Nephron progenitor cell (in vitro differentiated cells): ENCODE measurements at regions not wholly inside any gene's neighbourhood (a gene's known extent, or its start where the extent isn't known, plus 50 kb on each side); places are given as distances from the start of the nearest gene placed in this dataset.
A peak's percentile ranks its signal among the peaks of the same experiment; 100 is the strongest.
"Not testable (repeated sequence)": the region's sequence is repeated elsewhere in the genome, so short reads cannot be mapped to it uniquely, and the experiment has no call there.

Experiments
- DNase-seq: peaks from one replicate; pipeline ENCODE4 v3.0.0; 2021
- H3K27ac Mint-ChIP-seq: 2 replicates; pipeline ENCODE4 v1.8.0; 2021; ENCODE audit warnings: mild to moderate bottlenecking, moderate library complexity, mixed read lengths
- H3K27me3 Mint-ChIP-seq: 2 replicates; pipeline ENCODE4 v1.8.0; 2021; ENCODE audit warnings: mild to moderate bottlenecking, low read depth, mixed read lengths; ENCODE audit not compliant: poor library complexity
- H3K36me3 Mint-ChIP-seq: 2 replicates; pipeline ENCODE4 v1.8.0; 2021; ENCODE audit warnings: low read depth, mixed read lengths
- H3K4me1 Mint-ChIP-seq: 2 replicates; pipeline ENCODE4 v1.8.0; 2021; ENCODE audit warnings: mixed read lengths
- H3K4me3 Mint-ChIP-seq: 2 replicates; pipeline ENCODE4 v1.8.0; 2021; ENCODE audit warnings: mild to moderate bottlenecking, moderate library complexity, mixed read lengths
- H3K9me3 Mint-ChIP-seq: 2 replicates; pipeline ENCODE4 v1.8.0; 2021; ENCODE audit warnings: mild to moderate bottlenecking, moderate library complexity, mixed read lengths
- TF ChIP-seq, protein P1 (sequence below): fragments of 200-600 bp; sonication (generic); IDR thresholded peaks from 2 replicates; pipeline ENCODE4 v1.5.0; 2021; ENCODE audit warnings: antibody characterized with exemption

DNA sequence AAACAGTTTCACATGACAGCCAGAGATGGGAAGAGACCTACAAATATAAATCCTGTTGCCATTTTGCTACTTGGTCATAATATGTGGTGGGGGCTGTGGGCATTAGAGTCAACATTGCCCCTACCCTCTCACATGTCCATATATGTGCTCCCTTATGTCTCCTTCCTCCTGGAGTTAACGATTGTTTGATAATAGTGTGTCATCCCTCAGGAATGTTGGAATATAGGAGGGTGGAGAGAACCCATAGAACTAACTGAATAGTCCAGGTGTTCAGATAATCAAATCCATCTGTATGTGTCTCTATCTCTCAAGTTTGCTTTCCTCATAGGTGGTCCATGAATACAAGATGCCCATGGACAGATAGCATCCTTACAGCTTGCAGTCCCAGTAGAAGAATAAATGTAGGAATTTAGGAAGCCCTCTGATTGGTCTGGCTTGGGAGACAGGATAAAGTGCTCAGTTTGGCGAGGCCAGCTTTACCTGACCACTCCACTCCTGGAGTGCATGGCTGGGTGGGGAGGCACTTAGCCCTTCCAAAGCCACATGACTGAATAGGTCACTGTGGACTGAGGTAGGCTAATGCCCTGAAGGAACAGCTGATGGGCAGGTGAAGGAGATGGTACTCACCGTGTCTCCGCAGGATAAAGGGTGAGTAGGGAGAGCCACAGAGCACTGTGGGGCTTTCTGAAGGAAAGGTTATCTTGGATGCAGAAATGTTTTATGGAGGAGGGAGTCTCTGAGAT, 166.9 kb downstream of the CDCA7 start:
- no peak overlapping the region for H3K4me3 Mint-ChIP-seq
- TF ChIP-seq, protein P1, sequence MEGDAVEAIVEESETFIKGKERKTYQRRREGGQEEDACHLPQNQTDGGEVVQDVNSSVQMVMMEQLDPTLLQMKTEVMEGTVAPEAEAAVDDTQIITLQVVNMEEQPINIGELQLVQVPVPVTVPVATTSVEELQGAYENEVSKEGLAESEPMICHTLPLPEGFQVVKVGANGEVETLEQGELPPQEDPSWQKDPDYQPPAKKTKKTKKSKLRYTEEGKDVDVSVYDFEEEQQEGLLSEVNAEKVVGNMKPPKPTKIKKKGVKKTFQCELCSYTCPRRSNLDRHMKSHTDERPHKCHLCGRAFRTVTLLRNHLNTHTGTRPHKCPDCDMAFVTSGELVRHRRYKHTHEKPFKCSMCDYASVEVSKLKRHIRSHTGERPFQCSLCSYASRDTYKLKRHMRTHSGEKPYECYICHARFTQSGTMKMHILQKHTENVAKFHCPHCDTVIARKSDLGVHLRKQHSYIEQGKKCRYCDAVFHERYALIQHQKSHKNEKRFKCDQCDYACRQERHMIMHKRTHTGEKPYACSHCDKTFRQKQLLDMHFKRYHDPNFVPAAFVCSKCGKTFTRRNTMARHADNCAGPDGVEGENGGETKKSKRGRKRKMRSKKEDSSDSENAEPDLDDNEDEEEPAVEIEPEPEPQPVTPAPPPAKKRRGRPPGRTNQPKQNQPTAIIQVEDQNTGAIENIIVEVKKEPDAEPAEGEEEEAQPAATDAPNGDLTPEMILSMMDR = no peak
- peaks cover 9% of the 10 kb centered on the region for H3K27me3 Mint-ChIP-seq
- no peak for DNase-seq
- H3K4me1 Mint-ChIP-seq = no peaks in the 10 kb centered on the region
- H3K36me3 Mint-ChIP-seq = peaks cover 5% of the 10 kb centered on the region
- peaks cover 27% of the 10 kb centered on the region for H3K9me3 Mint-ChIP-seq
- H3K27ac Mint-ChIP-seq = no peak overlapping the region

DNA sequence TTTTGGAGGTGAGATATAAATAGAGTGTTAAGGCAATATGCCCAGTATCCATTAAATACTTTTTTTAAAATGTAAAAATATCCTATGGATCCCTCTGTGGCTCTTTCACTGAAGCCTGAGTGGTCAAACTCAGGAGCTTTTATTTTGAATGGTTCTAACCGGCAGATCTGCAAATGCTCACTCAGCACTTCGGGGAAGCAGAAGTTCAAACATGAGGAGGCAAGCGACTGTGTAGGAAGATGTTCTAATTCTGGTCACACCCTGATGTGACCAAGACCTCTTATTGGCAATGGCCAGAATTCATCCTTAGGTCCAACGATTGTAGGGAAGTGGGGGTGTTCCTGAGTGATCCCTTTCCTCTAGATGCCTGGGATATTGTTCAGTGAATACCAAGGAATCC, 168.8 kb downstream of the CDCA7 start:
- DNase-seq = no peak
- Mint-ChIP-seq H3K4me3 (no peak overlapping the region), H3K27ac (no peak overlapping the region), H3K9me3 (peaks cover 13% of the 10 kb centered on the region), H3K27me3 (peaks cover 3% of the 10 kb centered on the region), H3K4me1 (no peaks in the 10 kb centered on the region), H3K36me3 (no peaks in the 10 kb centered on the region)
- TF ChIP-seq, protein P1 = no peak

DNA sequence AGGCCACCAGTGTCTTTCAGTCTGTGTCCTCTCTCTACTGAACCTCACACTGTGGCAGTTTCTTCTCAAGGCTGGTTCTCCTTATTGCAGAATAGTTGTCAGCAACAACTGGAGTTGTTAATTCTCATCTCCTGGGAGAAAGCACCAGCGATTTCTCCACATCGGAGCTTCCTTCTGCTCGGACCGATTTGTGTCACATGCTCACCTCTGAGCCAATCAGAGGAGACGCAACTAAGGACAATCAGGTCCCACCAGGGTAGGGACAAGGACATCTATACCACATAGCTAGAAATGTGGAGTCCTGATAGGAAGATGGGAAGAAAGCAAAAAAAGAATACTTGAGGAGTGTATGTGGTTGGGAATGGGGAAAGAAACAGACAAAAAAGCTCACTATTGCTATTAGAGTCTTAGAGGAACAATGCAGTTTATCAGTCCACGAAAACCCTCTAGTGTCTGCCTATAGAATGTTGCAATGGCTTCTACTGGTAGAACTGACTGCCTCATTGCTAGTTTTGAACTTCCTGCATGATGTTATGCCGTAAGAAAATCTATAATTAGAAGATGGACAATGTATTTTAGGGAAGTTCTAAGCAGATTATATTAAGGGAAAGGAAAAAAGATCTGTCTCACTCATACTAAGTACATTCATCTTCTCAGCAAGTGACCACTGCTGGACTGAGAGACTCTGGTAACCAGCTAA, 169.7 kb downstream of the CDCA7 start:
- H3K4me3 Mint-ChIP-seq = no peak overlapping the region
- H3K4me1 Mint-ChIP-seq = no peaks in the 10 kb centered on the region
- H3K36me3 Mint-ChIP-seq = no peaks in the 10 kb centered on the region
- peaks cover 3% of the 10 kb centered on the region for H3K27me3 Mint-ChIP-seq
- no peak for DNase-seq
- TF ChIP-seq, protein P1 = no peak
- H3K9me3 Mint-ChIP-seq = peaks cover 10% of the 10 kb centered on the region
- peak overlapping the region; percentile 61 for H3K27ac Mint-ChIP-seq

DNA sequence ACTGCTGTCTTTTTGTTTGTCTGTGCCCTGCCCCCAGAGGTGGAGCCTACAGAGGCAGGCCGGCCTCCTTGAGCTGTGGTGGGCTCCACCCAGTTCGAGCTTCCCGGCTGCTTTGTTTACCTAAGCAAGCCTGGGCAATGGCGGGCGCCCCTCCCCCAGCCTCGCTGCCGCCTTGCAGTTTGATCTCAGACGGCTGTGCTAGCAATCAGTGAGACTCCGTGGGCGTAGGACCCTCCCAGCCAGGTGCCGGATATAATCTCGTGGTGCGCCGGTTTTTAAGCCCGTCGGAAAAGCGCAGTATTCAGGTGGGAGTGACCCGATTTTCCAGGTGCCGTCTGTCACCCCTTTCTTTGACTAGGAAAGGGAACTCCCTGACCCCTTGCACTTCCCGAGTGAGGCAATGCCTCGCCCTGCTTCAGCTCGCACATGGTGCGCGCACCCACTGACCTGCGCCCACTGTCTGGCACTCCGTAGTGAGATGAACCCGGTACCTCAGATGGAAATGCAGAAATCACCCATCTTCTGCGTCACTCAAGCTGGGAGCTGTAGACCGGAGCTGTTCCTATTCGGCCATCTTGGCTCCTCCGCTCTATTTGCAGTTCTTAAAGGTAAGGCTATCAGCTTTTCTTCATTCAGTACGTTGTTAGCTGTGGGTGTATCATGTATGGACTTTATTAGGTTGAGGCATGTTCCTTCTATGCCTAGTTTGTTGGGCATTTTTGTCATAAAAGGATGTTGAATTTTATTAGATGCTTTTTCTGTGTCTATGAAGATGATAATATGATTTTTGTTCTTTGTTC, 178.3 kb downstream of the CDCA7 start:
- not testable (repeated sequence) for DNase-seq, H3K27me3 Mint-ChIP-seq, H3K4me1 Mint-ChIP-seq
- peak overlapping the region; percentile 14 for H3K4me3 Mint-ChIP-seq
- H3K9me3 Mint-ChIP-seq = peaks cover 47% of the 10 kb centered on the region
- peak overlapping the region; percentile 80 for H3K27ac Mint-ChIP-seq
- H3K36me3 Mint-ChIP-seq = peaks cover 24% of the 10 kb centered on the region

DNA sequence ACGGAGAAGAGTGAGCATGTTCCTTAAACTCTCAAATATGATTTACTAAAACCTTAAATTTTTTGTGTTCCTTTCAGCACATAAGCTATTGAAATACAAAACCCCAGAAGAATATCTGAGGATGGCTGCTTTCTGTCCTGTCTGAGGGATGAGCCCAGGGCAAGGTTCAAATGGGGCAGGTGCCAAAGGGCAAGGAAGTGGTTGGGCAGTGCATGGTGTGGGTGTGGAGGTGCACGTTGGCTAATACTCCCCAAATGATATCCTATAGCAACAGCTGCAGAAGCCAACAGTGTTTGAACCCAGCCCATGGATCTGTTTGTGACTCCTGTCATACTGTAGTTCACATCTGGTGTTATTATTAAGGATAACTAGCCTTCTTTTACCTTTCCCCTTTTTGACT, 183.0 kb downstream of the CDCA7 start:
- no peak for DNase-seq
- peaks cover 24% of the 10 kb centered on the region for H3K36me3 Mint-ChIP-seq
- peaks cover 3% of the 10 kb centered on the region for H3K27me3 Mint-ChIP-seq
- H3K4me1 Mint-ChIP-seq = peaks cover 8% of the 10 kb centered on the region
- no peak overlapping the region for H3K27ac Mint-ChIP-seq
- TF ChIP-seq, protein P1 = no peak
- no peak overlapping the region for H3K4me3 Mint-ChIP-seq
- peaks cover 42% of the 10 kb centered on the region for H3K9me3 Mint-ChIP-seq

DNA sequence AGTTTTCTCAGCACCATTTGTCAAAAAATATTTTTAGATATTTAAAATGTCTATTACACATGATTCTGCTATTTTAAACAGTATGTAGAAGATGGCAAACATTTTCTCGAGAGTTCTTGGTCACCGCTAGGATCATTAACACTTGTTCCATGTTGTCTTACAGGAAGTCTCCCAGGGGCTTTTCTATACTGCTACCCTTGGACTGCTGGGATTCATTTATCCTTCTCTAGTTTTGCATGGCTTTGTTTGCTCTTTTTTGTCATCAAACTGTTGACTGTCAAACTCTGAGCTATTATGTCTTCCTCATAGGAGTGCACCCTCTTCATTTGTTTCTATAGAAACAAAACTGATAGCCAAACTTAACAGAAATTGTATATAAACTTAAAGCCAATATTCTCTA, 184.9 kb downstream of the CDCA7 start:
- Mint-ChIP-seq H3K36me3 (peaks cover 7% of the 10 kb centered on the region), H3K27ac (no peak overlapping the region), H3K4me1 (no peaks in the 10 kb centered on the region), H3K4me3 (no peak overlapping the region), H3K27me3 (peaks cover 3% of the 10 kb centered on the region), H3K9me3 (peaks cover 23% of the 10 kb centered on the region)
- no peak for DNase-seq
- TF ChIP-seq, protein P1 = no peak
